ENCODE measurements at regions not wholly inside any gene's neighbourhood (a gene's known extent, or its start where the extent isn't known, plus 50 kb on each side); places are given as distances from the start of the nearest gene placed in this dataset.

DNA sequence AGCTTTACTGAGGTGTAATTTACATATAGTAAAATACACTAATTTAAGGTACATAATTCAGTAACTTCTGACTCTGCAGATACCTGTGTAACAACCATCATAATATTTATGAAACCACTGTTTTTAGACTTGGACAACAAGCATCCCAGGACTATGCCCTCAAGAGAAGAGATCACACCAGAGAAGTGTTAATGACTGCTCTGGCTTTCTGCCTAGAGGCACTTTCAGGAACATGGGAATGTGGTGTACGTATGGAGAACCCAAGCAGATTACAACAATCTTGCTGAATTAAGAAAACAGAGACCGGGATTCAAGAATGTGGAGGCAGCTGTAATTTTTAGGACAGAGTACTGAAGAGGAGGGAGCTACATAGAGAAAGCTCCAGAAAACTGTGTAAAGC, 475.2 kb downstream of the LPIN1 start:
- no peak for DNase-seq

DNA sequence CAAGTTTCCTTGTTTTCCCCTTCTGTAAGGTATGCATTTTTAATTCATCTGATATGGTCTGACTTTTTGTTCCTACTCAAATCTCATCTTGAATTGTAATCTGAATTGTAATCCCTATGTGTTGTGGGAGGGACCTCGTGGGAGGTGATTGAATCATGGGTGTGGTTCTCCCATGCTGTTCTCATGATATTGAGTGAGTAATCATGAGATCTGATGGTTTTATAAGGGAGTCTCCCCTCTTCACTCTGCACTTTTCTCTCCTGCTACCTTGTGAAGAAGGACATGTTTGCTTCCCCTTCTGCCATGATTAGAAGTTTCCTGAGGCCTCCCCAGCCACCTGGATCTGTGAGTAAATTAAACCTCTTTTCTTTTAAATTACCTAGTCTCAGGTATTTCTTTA, 476.1 kb downstream of the LPIN1 start:
- peak; percentile 5 for DNase-seq

DNA sequence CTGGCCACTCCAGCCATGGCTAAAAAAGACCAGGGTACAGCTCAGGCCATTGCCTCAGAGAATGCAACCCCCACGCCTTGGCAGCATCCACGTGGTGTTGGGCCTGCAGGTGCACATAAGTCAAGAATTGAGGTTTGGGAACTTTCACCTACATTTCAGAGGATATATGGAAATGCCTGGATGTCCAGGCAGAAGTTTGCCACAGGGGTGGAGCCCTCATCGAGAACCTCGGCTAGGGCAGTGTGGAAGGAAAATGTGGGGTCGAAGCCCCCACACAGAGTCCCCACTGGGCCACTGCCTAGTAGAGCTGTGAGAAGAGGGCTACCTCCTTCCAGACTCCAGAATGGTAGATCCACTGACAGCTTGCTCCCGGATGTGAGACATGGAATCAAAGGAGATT, 477.3 kb downstream of the LPIN1 start:
- no peak for DNase-seq

DNA sequence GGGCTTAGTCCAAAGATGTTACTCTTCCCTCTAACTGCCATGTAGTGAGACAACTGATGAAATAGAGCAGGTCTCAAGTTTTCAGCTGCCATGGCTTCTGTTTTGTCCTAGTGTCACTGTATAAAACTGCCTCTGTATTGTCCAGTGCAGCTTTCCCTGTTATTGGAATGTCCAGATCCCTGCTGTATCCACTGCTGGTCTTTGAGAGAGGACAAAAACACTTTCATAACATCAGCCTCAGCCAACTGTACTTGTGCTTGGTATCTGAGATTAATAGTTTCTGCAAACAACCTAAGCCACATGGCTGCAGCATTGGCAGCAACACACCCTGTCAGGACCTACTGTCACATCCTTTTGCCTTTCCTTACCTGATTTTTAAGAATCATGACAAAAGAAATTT, 480.2 kb downstream of the LPIN1 start:
- no peak for DNase-seq

DNA sequence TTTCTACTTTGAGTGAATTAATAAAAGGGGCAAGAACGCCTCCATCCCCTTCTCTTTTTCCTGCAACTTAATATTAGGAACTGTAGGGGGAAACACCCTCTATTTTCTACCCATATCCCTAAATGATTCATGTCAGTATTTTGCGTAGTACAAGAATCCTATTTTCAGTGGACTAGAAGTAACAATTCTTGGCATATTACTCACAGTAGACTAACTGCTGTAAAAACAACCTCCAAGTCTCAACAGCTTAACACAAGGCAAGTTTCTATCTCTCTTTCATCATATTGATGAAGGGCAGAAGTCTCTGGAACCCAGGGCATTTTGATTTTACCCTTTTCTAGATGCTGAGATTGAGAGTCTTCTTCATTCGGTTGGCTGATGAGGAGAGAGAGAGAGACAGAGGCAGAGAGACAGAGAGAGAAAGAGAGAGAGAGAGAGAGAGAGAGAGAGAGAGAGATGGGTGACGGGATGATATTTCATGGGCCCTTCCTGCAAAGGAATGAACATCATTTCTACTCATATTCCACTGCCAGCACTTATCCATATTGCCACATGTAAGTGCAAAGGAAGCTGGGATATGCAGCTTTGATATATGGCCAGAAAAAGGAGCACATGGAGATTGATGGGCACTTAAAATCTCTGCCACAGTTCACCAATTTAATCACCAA, 481.6 kb downstream of the LPIN1 start:
- DNase-seq: no peak

DNA sequence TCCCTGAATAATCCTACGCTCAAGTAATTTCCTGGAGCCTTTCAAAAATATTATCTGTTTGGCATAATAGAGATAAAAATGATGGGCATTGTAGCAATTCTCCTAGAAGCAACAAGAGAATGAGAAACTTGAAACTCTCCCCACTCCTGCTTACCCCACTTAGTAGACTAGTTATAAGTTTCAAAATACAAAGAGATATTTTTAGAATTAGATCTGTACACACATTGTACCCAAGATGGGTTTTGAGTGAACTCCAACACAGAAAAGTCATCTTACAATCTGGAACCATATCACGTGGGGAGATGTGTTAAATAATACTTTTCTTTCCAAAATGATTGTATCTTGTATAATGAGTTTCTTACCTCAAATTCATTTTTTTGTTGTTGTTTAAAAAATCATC, 484.9 kb downstream of the LPIN1 start:
- no peak for DNase-seq

DNA sequence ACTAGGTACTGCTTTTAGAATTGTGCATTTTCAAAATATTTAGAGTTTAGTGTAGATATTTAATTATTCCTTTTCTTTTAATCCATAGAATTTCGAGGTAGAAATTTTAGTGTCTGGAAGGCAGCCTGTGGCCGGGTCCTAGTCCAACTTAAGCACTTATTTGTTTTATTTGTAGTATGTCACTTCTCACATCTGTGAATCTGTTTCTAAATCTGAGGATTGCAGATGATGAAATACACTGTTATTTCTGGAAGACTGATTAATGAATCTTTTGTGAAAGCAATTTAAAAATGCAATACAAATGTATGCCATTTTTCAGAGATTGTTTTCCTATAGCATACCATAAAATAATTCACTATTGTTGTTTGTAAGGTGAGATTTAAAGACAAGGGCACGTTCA, 483.9 kb upstream of the TRIB2 start:
- DNase-seq: no peak

DNA sequence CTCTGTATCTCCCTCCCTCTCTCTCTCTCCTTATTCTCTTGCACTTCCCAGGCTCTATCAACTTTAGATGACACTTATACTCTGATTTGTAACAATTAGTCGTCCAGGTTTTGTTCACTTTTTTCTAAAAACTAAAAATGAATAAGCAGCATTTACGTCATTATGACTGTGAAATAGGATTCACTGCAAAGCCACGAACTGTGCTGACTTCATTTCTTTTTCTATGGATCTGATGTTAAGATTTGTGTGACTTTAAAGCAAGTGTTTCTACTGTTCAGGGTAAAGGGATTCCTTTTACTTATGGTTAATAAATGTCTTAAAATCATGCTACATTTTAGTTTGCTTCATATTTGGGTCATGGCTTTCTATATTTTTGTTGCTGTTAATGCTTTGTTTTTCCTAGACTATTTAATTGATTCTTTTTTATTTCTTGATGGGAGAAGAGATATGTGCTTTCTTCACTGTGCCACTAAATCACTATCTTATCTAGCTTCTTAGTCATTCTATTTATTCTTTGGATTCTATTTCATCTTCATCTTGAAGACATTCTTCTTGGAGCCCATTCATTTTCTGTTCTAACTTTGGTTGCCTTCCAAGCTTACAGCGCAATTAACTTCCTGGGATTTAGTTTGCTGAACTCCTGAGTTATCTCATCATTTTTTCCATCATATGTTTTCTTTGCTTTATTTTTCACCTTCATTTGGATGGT, 480.4 kb upstream of the TRIB2 start:
- DNase-seq: no peak

DNA sequence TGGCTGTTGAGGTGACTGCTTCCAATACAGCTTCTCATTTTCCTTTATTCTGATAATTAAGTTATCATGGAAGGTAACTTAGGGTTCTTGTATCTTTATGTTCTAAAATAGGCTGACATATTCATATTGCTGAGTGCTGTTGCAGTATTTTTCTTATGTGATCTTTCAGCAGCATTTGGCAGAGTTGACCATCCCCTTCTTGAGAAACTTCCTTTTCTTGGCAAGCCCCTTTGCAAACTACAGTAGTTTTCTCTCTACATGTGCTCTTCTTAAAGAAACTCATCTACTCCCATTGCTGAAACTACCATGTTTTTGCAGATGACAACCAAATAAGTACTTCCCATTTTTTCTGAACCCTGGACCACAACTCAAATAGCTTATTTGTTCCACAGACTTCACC, 476.5 kb upstream of the TRIB2 start:
- DNase-seq: no peak

DNA sequence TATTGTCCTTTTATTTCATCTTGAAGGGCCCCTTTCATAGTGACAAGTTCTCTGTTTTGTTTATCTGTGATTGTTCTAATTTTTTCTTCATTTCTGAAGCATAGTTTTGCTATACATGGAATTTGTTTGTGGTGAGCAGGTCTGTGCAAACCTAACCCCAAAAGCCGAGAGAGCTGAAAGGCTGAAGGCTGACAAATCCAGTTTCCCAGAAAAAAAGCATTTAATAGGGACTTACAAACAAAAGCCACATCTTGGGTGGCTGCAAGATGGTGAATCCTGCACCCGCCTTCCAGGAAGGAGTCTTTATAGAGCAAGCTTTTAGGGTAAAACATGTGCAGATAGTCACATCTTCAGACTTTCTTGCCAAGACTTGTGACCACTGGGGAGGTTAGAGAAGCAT, 473.4 kb upstream of the TRIB2 start:
- no peak for DNase-seq

DNA sequence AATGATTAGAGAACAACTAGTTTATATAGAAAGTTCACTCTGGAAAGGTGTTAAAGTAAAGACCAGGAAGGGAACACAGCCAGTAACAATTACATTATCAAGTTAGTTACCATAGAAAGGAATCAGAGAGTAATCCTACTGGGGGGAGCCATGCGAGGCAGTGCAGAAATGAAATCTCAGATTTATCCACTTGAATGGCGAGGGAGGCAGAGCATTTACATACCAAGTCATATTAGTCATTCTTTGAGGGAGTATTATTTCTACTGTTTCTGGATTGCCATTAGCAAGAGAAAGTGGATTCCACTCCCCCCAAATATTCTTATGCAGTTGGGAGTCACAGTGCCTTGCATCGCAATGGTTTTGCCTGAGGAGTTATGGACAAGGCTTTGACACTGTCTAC, 472.7 kb upstream of the TRIB2 start:
- no peak for DNase-seq

DNA sequence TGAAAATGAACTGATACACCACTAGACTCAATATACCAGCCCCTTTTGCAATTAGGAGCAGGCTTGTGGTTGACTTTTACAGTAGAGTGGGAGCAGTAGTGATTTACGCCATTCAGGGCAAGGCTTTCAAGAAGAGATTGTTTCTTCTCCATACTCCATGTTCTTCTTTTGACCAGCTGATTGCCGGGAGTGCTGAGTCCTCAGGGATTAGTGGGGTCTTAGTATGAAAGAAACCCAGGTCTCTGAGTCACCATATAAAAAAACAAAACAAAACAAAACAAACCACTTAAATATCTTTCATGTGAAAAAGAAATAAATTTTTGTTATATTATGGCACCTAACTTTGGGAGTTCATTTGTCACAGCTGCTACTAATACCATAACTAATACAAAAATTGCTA, 465.6 kb upstream of the TRIB2 start:
- no peak for DNase-seq

DNA sequence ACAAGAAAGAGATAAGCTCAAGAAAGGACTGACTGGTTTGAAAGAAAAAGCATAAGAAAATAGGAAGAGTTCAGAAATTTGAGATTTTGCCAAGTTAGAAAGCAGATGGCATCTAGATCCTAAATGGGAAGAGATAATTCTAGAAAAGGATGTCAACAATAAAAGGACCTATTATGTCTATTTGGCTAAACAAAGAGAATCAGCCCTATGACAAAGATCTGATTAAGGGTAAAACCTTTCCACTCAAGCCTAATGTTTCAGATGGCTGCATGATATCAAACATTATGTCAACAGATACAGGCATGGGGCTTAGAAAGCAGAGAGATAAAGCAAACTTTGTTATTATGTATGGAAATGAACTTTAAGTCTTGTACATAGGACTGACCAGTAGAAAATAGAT, 465.0 kb upstream of the TRIB2 start:
- no peak for DNase-seq

DNA sequence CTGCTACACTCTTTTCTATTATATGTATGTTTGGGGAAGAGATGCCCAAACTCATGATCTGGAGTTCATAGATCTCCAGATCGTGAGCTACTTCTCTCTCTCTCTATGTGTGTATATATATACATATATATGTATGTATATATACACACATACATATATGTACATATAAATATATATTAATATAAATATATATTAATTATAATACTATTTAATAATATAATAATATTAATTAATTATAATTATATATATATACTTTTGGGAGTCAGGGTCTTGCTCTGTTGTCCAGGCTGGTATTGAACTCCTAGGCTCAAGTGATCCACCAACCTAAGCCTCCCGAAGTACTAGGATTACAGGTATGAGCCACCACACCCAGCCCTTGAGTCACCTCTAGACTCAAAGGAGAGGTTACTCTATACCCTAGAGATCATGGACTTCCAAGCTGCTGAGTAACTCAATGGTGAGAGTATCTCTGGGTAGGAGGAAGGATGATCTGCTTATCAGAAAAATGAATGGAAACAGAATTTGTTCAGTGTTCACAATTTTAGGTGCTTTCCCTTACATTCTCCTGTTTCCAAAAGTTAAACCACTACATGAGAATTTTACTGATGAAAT, 463.5 kb upstream of the TRIB2 start:
- no peak for DNase-seq

DNA sequence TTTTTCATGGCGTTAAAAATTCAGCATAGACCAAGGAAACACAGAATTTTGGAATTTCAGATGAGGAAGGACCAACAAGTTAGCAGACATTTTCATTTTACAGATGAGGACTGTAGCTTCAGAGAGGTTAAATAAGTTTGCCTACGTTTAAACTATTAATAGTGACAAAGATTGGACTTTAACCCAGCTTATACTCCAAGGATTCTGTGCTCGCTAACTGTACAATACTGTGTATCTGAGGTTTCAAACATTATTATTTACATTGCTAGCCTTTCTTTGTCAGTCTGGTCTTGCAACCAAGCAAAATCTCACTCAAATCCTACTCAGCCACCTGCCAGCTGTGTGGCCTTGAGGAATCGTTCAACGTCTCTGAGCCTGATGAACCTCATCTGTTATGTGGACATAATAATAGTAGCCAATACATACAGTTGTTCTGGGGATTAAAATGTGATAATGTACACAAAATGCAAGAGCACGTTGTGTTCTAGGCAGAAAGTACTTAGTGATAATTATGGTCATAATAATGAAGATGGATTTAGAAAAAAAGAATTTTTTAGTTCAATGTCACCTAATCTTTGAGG, 462.4 kb upstream of the TRIB2 start:
- no peak for DNase-seq

DNA sequence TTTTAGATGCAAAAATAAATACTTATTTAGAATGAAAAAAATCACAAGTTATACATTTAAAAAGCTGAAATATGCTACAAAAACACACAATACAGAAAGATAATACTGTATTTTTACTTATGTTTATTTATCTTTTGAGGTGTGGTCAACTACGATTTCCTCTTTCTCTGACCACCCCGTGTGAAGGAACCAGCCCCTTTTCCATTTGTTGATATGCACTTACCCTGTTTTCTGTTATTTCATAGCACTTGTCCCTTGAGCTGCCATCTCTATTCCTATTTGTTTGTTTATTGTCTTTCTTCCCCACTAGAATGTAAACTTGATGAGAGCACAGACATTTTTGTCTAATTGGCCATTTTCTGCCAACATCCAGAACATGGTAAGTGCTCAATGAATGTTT, 460.5 kb upstream of the TRIB2 start:
- no peak for DNase-seq

DNA sequence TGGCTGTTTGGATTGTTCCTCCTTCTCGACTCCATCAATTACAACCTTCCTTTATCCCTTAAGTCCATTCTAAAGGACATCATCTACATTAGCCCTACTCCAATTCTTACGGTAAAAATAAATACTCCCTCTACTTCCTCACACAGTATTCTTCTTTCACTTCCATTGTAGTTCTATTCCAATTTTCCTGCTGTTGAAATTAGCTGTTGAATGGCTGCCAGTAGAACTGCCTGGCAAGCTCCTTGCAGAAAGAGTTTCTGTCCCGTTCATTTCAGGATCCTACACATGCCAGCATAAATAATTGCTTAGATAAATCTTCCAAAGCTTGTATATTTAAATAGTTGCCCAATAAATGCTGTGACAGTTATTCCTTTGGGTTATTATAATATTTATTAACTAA, 459.3 kb upstream of the TRIB2 start:
- no peak for DNase-seq

DNA sequence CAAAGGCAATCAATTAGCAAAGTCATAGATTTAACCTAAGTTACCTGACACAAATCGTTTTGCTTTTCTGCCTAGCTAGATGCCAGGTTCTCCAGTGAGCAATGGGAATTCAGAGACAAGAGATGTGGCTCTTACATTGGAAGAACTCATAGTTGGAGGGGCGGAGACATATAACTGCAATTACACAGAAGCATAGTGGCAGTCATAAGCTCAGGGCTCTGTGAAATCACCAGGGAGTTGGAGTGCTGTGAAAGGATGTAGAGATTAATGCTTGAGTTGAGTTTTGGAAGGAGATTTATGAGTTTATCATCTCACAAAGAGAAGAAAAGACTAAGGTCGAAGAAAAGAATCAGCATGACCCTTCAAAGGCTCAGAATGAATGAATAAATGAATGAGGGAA, 457.2 kb upstream of the TRIB2 start:
- no peak for DNase-seq

DNA sequence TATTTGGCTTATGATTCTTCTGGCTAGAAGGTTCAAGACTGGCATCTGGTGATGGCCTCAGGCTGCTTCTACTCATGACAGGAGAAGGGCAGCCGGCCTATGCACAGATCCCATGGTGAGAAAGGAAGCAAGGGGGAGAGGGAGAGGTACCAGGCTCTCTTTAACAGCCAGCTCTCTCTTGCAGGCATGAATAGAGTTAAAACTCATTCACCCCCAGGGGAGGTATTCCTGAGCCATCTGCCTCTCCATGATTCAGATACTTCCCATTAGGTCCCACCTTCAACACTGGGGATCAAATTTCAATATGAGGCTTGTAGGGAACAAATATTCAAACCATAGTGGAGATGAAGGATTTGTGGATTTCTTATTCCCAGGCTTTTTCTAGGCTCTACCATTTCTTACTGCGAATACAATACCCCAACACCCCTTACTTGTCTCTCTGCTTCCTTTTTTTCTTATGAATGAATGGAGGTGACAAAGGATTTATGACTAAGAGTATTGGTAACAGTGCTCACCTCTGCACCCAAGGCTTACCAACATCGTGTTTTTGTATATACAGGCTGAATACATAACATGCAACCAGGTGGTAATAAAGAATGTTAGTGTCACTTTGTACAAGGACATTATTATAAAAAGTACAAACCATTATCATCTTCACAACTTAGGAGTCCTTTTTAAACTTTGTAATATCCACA, 454.6 kb upstream of the TRIB2 start:
- no peak for DNase-seq

DNA sequence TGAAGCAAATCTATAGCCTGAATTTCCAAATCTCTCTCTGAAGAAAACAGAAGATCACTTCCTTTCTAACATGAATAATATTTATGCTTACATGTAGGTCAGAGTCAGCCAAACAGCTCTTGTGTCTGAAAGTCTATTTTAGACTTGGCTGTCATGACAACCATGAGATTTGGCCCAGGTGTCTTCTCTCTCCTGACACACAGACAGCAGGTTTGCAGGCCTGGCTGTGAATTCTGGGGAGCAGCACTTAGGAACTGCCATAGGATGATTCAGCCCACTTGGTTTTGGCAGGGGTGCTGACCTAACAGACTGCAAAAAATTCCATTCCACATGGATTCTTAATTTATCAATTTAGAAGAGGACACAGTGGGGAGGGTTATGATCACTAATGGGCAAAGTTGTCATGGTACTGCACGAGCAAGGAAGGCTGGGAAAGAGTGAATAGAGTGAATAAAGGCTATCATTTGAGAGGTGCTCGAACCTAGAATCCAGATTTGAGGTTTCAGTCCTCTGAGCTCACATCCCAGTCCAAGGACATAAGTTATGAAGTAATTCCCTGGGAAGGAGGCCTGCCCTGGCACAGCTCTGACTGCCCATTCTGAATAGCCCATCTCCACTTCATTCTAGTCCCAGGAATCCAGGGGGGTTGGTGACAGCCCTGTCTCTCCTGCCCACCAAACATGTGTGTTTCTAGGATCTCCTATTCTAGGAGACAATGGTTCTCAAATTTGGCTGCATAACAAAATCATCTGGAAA, 453.9 kb upstream of the TRIB2 start:
- DNase-seq: no peak

DNA sequence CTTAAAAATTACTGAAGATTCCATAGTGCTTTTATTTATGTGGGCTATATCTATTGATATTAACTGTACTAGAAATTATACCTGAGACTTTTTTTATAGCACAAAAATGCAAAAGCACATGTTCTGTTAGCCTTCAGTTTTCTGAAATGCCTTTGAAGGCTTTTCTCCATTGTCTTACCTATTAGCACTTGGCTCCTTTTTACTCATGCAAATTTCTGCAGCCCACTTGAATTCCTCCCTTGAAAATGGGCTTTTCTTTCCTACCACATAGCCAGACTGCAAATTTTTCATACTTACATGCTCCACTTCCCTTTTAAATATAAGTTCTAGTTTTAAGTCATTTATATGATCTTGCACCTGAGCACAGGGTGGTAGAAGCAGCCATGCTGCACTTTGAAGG, 453.0 kb upstream of the TRIB2 start:
- DNase-seq: no peak

DNA sequence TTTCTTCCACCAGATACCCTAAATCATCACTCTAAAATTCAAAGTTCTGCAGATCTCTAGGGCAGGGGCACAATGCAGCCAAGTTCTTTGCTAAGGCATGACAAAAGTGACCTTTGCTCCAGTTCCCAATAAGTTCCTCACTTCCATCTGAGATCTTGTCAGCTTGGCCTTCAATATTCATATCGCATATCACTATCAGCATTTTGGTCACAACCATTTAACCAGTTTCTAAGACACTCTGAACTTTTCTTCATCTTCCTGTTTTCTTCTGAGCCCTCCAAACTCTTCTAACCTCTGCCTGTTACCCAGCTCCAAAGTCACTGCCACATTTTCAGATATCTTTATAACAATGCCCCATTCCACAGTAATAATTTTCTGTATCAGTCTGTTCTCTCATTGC, 452.6 kb upstream of the TRIB2 start:
- DNase-seq: no peak

DNA sequence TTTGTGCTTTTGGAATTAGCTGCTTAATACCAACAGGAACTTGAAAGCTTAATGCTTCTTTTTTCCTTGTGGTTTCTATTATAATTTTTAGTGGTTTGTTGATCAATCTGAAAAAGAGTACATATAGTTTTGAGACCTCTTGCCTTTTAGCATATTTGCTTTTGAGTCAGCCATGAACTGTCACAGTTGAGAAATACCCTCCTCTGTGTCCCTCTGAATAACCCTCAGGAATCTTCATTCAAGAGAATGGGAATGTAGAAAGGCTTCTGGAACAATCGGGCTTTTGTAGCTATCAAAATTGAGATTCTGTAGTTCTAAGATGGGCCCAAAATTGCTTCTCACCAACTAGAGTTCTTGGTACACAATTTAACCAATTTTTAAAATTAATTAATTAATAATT, 451.1 kb upstream of the TRIB2 start:
- no peak for DNase-seq

All from activated CD4-positive, alpha-beta T cell treated with anti-CD3 and anti-CD28 coated beads for 48 hours (primary cell).